Astrocyte of the cerebellum (primary cell): ENCODE measurements at regions not wholly inside any gene's neighbourhood (a gene's known extent, or its start where the extent isn't known, plus 50 kb on each side); places are given as distances from the start of the nearest gene placed in this dataset.

Experiments
- DNase-seq: peaks from one replicate; pipeline ENCODE4 v3.0.0-alpha.2; 2011; ENCODE audit warnings: low read depth
- H3K4me3 ChIP-seq: 2 replicates; pipeline ENCODE4 v1.5.1; 2011; ENCODE audit warnings: mild to moderate bottlenecking, low read depth, low read length, moderate library complexity
- in situ Hi-C: cut with HindIII; loops from 2 replicates; pipeline ENCODE4 v1.10.0; 2017; ENCODE audit warnings: low sequenced_read_pairs
- TF ChIP-seq, protein P1 (sequence below): IDR thresholded peaks from 2 replicates; pipeline ENCODE4 v1.5.1; 2012; ENCODE audit warnings: low read length, low read depth, moderate library complexity, mild to moderate bottlenecking; ENCODE audit errors: missing control alignments

DNA sequence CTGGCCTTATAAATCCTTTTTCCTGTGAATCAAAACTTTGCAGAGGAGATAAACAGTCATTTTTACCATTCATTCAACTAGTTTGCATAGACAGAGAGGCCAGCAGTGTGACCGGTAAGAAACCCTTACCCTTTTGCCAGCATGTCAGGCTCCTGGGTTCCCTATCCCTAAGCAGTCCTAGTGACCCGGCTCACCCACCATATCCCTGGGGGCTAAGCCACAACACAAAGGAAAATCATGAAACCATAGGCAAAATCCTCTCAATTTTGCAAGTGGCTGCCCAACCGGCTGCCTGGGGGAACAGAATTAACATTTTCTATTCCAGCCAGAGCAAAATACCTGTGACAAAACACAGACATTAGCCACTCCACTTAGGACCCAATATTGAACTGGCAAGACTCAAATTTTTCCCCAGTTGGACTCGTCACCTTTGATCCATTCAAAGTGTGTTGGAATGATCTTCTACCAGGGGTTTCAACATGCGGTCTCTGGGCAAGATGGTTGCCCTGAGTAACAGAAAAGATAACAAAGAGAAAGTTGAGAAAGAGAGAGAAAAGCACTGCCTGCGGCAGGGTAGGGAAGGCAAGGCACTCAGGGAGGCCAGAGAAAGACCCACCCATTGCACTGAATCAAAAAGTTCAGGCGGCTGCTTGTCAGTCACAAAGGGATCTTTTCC, 174.8 kb upstream of the NAMPT start:
- no peak for DNase-seq
- TF ChIP-seq, protein P1, sequence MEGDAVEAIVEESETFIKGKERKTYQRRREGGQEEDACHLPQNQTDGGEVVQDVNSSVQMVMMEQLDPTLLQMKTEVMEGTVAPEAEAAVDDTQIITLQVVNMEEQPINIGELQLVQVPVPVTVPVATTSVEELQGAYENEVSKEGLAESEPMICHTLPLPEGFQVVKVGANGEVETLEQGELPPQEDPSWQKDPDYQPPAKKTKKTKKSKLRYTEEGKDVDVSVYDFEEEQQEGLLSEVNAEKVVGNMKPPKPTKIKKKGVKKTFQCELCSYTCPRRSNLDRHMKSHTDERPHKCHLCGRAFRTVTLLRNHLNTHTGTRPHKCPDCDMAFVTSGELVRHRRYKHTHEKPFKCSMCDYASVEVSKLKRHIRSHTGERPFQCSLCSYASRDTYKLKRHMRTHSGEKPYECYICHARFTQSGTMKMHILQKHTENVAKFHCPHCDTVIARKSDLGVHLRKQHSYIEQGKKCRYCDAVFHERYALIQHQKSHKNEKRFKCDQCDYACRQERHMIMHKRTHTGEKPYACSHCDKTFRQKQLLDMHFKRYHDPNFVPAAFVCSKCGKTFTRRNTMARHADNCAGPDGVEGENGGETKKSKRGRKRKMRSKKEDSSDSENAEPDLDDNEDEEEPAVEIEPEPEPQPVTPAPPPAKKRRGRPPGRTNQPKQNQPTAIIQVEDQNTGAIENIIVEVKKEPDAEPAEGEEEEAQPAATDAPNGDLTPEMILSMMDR = no peak
- H3K4me3 ChIP-seq = no peak overlapping the region
- in situ Hi-C loops = loop anchor here (5.0 kb wide), 1 partner anchor 287 kb away; no protein-coding TSS in a partner anchor

DNA sequence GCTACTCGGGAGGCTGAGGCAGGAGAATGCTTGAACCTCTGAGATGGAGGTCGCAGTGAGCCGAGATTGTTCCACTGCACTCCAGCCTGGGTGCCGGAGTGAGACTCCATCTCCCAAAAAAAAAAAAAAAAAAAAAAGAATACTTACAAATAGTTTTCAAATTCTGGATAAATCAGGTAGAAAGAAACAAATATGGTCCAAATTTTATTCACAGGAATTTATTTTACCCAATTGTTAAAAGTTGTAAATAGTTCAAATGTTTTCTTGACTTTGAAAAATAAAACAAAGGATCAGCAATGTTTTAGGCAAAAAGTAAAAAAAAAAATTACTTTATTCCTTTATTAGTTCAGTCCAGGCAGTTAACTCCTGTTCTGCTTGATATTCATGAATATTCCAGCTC, 172.9 kb upstream of the NAMPT start:
- H3K4me3 ChIP-seq = no peak overlapping the region
- TF ChIP-seq, protein P1 = no peak
- in situ Hi-C loops = no loop called here
- DNase-seq = no peak

DNA sequence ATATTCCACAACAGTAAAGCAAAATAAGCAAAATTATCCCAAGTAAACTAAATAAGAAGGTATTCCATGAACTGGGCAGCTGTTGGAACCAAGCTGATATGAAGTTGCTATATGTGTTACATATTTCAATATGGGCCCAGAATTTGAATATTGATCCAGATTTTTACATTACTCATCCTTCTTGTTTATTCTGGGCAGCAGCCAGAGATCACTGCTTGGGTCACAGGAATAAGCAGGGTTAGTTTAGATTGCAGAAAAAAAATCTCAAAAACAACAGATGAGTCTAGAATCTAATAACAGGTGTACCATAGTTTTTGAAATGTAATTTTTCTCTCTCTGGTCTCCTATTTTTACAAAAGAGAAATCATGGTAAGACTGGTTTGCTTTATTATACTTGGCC, 171.5 kb upstream of the NAMPT start:
- H3K4me3 ChIP-seq = no peak overlapping the region
- TF ChIP-seq, protein P1 = no peak
- DNase-seq = no peak
- in situ Hi-C loops = no loop called here

DNA sequence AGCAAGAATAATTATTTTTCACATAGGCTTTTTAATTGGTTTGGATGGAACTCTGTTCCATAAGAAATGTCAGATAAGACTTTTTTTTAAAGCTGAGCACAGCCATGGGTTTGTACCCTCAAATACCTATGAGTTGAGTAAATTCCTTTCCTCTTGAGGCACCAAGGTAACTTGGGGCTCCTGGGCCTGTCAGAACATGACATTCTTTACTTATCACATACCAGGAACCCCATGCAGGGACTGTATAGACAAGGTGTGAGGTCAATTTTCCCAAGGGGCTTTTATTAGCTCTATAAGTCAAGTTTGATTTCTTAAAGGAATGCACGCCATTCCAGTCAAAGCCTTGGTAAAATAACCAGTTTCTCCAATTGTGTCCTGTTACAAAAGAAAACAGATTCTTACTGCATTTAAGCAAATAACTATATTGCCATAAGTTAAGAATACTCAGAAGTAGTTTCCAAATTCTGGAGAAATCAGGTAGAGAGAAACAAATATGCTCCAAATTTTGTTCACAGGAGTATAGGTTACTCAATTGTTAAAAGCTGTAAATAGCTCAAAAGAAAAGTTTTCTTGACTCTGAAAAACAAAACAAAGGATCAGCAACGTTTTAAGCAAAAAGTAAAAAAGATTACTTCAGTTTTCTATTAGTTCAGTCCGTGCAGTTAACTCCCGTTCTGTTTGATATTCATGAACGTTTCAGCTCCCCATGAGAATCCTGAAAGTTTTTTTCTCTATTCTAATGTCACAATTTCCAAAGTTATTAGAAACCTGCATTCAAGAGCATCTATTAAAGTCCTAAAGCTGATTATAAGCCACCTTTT, 167.5 kb upstream of the NAMPT start:
- DNase-seq = no peak
- in situ Hi-C loops = no loop called here
- TF ChIP-seq, protein P1 = no peak
- no peak overlapping the region for H3K4me3 ChIP-seq

DNA sequence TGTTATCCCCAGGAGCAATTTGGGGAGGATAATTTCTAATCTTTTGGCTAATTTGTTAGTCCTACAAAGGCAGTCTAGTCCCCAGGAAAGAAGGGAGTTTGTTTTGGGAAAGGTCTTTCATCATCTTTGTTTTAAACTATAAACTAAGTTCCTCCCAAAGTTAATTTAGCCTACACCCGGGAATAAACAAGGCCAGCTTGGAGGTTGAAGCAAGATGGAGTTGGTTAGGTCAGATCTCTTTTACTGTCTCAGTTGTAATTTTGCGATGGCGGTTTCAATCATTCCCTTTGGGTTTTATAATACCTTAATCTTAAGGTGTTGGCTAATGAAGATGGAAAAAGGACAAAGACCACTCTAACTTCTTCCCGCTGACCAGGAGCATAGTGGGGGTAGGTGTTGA, 166.4 kb upstream of the NAMPT start:
- DNase-seq = no peak
- TF ChIP-seq, protein P1 = no peak
- H3K4me3 ChIP-seq = no peak overlapping the region
- in situ Hi-C loops = no loop called here

DNA sequence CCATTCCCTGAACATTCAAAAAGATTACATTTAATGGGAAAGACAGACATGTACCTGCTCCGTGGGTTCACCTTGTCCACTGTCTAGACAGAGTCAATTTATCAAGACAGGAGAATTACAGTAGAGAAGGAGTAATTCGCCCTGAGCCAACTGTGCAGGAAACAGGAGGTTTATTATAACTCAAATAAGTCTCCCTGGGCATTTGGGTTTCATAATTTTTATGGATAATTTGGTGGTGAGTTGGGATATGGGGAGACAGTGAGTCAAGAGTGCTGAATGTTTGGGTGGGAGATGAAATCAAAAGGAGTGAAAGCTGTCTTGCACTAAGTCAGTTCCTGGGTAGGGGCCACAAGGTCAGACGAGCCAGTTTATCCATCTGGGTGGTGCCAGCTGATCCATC, 165.9 kb upstream of the NAMPT start:
- DNase-seq = no peak
- TF ChIP-seq, protein P1 = no peak
- in situ Hi-C loops = no loop called here
- H3K4me3 ChIP-seq = no peak overlapping the region
